ENCODE measurements at regions not wholly inside any gene's neighbourhood (a gene's known extent, or its start where the extent isn't known, plus 50 kb on each side); places are given as distances from the start of the nearest gene placed in this dataset.

DNA sequence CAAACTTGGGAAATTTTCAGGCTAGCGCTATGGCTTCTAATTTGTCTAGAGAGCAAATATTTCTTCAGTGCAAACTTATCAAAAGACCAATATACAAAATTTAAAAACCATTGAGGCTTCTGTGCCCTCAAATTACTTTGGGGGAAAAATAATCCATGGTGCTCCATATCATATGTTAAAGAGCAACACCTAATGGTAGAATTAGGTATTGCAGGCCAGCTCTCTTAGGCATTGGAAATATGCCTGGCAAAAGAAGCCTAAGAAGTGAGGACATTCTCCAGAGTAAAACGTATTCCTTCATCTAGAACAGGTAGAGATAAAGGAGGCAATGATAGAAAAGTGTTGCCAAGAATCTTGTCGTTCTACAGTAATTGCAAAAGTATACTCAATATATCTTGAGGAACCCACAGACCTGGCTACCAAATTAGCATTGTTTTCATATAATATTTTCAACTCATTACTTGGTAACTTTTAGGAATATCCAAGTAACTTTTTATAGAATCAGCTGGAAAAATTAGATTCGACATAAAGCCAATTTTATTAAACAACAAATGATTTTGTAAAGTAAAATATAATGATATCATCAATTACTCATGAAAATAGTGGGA, 401.1 kb downstream of the BCL11A start:
- peak; percentile 33 for DNase-seq

DNA sequence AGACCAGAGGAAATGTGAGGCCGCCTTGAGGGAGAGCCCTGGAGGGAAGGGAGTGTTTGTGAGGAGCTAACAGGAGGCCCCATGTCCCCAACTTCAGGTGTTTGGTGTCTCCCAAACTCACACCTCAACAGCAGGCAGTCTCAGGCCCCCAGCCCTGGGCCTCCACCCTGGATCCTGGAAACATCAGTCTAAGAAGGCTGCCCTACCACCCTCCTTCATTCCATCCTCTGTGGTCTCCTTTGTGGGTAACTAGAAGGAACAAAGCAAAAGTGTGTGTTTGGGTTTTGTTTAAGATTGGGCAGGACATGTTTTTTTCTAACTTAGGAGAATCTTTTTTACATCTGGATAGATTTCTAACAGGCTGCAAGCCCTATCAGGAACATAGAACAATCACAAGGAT, 404.3 kb downstream of the BCL11A start:
- no peak for DNase-seq

GRCh38 chr2:60148716-60149115, 404.7 kb downstream of the BCL11A start:
- DNase-seq: no peak

- no peak for DNase-seq
Observed at GRCh38 chr2:60140185-60140584, 413.3 kb downstream of the BCL11A start.

GRCh38 chr2:60136913-60137312, 416.5 kb downstream of the BCL11A start:
- DNase-seq: no peak

- DNase-seq: no peak
Observed at GRCh38 chr2:60127191-60127590, 426.3 kb downstream of the BCL11A start.

- DNase-seq: no peak
Observed at GRCh38 chr2:60125611-60126426, 427.6 kb downstream of the BCL11A start.

GRCh38 chr2:60119778-60120177, 433.7 kb downstream of the BCL11A start:
- DNase-seq: no peak

DNA sequence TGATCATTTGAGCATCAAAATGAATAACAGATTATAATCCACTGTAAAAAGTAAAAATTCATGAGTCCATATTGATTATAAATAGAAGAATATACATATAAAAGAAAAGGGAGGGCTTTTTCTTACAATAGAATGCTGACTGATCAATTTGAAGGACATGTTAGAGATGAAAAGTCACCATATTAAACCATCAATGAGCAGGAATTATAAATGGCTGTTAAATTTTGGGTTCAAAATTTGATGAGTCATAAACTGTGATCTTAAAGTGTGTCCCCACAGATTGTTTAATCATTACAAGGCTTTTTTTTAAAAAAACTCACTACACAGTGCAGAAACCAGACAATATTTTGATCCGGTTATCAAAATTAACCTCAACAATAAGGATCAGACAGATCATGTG, 434.5 kb downstream of the BCL11A start:
- no peak for DNase-seq

- no peak for DNase-seq
Observed at GRCh38 chr2:60118061-60118460, 435.4 kb downstream of the BCL11A start.

GRCh38 chr2:60116161-60116875, 437.1 kb downstream of the BCL11A start:
- DNase-seq: no peak

DNA sequence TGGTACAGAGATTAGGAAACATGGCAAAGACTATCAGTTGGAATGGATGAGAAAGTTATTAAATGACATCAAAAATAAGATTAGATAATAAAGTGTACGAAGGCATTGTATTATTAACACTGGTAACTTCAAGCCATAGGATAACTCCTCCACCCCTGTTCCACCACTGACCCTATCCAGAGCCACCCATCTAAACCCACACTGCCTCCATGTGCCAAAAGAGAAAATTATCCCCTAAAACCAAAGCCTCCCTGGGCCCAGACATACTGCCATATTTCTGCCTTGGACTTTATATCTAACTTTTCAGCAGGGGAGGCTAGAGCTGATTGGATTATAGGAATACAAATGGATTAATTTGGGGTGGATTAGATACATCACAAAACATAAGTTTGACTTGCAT, 443.7 kb downstream of the BCL11A start:
- no peak for DNase-seq

DNA sequence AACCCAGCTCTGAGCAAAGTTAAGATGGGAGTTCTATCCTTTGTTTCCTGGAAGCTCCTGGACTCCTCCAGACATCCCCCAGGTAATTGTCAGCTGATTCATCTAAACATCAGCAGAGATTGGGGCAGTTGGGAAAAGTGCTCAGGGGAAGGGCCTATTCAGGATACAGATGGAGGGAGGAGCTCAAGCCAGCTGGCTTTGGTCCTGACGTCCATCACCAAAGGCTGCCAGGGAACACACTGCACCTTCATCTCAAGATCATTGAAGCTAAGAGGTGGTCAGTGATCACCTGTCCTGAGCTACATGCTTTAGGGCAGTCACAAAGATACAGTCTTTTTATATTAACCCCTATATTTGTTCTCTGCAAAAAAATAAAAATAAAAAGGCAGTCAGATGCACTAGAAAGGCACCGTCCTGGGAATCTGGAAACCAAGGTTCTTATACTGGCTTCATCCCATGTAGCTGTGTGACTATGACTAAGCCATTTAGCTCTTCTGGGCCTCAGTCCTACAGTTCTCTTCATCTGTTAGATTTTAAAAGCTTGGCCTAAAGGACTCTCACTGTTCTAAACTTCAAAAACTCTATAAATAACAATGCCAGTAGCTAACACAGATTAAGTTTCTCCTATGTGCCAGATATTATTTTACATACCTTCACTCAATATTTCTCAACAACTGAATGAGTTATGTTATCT, 446.5 kb downstream of the BCL11A start:
- no peak for DNase-seq

- DNase-seq: no peak
Observed at GRCh38 chr2:60105906-60106305, 447.5 kb downstream of the BCL11A start.

GRCh38 chr2:60104514-60105505, 448.6 kb downstream of the BCL11A start:
- DNase-seq: no peak

GRCh38 chr2:60100034-60100433, 453.4 kb downstream of the BCL11A start:
- DNase-seq: no peak

- DNase-seq: no peak
Observed at GRCh38 chr2:60098996-60099395, 454.5 kb downstream of the BCL11A start.

DNA sequence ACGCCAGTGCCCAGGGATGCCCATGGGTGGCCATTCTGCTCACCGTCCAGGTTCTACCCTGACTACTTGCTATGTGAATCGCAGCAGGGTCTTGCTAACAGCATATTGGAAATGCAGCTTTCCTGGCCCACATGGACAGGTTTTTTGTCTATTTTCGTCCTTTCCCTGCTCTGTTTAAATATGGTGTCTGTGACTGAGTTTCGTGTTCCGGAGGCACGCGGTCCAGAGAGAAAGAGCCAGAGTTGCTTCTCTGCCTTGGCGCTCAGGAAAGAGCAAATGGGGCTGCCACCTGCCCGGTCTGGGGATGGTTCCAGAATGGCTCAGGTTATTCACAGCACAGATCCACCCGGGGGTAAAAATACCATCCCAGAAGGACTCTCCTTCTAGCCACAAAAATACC, 456.2 kb downstream of the BCL11A start:
- no peak for DNase-seq

DNA sequence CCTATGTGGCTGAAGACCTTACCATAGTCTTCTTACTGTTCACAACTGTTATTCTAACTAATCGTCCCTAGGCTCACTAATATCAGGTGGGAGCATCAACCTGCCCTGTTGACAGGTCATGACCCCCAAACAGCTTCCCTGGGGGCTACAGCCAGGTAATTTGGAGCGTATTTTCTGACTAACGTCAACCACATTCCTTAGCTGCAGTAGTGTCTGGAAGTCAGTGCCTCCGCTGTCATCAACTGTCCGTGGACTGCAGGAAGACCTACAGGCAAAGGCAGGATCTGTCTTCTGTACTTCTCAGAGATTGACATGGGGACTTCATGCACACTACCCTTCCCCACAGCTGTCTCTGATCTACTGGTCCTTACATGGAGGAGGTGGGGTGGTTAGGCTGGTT, 456.9 kb downstream of the BCL11A start:
- DNase-seq: no peak

GRCh38 chr2:60095903-60096302, 457.6 kb downstream of the BCL11A start:
- no peak for DNase-seq

GRCh38 chr2:60095202-60095815, 458.1 kb downstream of the BCL11A start:
- no peak for DNase-seq
